Esophagus squamous epithelium (tissue), 5 donors: ENCODE measurements at regions not wholly inside any gene's neighbourhood (a gene's known extent, or its start where the extent isn't known, plus 50 kb on each side); places are given as distances from the start of the nearest gene placed in this dataset.

Source experiments
- DNase-seq: peaks from one replicate; lab custom pipeline; 2025; lab: John Stamatoyannopoulos, UW
- H3K27ac ChIP-seq, 4 donors: fragments of 200-600 bp; sonication (generic); one replicate each; pipeline ENCODE4 v1.5.1; 2016 to 2019; ENCODE audit warnings: mild to moderate bottlenecking in 1 of 4
- H3K27me3 ChIP-seq, 4 donors: fragments of 200-600 bp; sonication (generic); 1 replicate in 3 of 4; 2 replicates in 1 of 4; pipeline versions ENCODE4 v1.5.1 to v1.6.0; 2017 to 2021; ENCODE audit warnings: antibody characterized with exemption in 1 of 4
- H3K36me3 ChIP-seq, 3 donors: fragments of 200-600 bp; sonication (generic); one replicate each; pipeline ENCODE4 v1.5.1; 2016 to 2019
- H3K4me1 ChIP-seq, 3 donors: fragments of 200-600 bp; sonication (generic); one replicate each; pipeline ENCODE4 v1.5.1; 2017 to 2019
- H3K4me3 ChIP-seq, 4 donors: fragments of 200-600 bp; sonication (generic); 1 replicate in 3 of 4; 2 replicates in 1 of 4; pipeline ENCODE4 v1.5.1; 2016 to 2019; ENCODE audit warnings: mild to moderate bottlenecking in 2 of 4, moderate library complexity in 1 of 4
- H3K9me3 ChIP-seq, 3 donors: fragments of 200-600 bp; sonication (generic); one replicate each; pipeline ENCODE4 v1.5.1; 2016 to 2019
- POLR2A ChIP-seq, 4 donors: fragments of 450-650 bp; IDR thresholded peaks; one replicate each; pipeline ENCODE4 v1.6.1; 2017; ENCODE audit warnings: antibody characterized with exemption in 4 of 4, mild to moderate bottlenecking in 4 of 4, moderate library complexity in 3 of 4
- WGBS, 2 donors: methylation state at CpG; one replicate each; pipeline ENCODE4 v1.1.5; 2018; 5-methylcytosine and 5-hydroxymethylcytosine counted together
- intact Hi-C: fragments of 100-400 bp; cut with DNase I; formaldehyde crosslinking; loops from one replicate; pipeline ENCODE4 v1.15.0; 2022
- TF ChIP-seq, protein P1 (sequence below), 6 experiments: fragments of 450-650 bp in 4 of 6; fragments of 200-600 bp in 2 of 6; sonication (generic) in 2 of 6; IDR thresholded peaks; one replicate each; pipeline ENCODE4 v1.5.1; 2016 to 2019; ENCODE audit warnings: antibody characterized with exemption in 6 of 6, mild to moderate bottlenecking in 4 of 6, moderate library complexity in 4 of 6
- donor health status: DM: yes; HTN: yes; CAD: no.

DNA sequence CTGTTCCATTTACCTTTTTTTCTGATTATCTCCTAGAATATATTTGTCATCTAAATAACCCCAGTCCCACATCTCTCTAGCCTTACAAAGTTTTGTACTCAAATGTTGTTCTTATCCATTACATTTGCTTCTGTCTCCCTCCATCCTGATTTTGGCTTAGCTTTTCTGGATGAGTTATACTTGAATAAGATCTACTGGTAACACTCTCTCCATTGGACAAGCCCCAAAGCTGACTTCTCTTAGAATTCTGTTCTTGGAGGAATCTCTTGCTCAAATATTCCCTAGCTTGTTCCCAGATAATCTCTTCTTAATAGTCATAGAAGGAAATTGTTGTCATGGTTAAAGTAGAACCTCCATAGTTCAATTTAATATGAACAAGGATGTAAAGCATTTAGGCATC lies 115.5 kb upstream of the HS3ST1 start:
- H3K4me1 ChIP-seq, result peaks cover 0 to 38% (median 5%) of the 10 kb centered on the region in 3 donors
- H3K36me3 ChIP-seq, result no peaks in the 10 kb centered on the region
- peak overlapping the region in 2 of 4 donors; percentile 47 to 51 for H3K27ac ChIP-seq
- H3K9me3 ChIP-seq, result no peaks in the 10 kb centered on the region
- intact Hi-C loops, result no loop called here
- no peaks in the 10 kb centered on the region for H3K27me3 ChIP-seq
- TF ChIP-seq, protein P1, sequence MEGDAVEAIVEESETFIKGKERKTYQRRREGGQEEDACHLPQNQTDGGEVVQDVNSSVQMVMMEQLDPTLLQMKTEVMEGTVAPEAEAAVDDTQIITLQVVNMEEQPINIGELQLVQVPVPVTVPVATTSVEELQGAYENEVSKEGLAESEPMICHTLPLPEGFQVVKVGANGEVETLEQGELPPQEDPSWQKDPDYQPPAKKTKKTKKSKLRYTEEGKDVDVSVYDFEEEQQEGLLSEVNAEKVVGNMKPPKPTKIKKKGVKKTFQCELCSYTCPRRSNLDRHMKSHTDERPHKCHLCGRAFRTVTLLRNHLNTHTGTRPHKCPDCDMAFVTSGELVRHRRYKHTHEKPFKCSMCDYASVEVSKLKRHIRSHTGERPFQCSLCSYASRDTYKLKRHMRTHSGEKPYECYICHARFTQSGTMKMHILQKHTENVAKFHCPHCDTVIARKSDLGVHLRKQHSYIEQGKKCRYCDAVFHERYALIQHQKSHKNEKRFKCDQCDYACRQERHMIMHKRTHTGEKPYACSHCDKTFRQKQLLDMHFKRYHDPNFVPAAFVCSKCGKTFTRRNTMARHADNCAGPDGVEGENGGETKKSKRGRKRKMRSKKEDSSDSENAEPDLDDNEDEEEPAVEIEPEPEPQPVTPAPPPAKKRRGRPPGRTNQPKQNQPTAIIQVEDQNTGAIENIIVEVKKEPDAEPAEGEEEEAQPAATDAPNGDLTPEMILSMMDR (IDR thresholded peaks at IDR 0.05), result no peak
- TF ChIP-seq POLR2A (IDR thresholded peaks at IDR 0.05), result no peak
- no peak overlapping the region for H3K4me3 ChIP-seq
- no peak for DNase-seq

DNA sequence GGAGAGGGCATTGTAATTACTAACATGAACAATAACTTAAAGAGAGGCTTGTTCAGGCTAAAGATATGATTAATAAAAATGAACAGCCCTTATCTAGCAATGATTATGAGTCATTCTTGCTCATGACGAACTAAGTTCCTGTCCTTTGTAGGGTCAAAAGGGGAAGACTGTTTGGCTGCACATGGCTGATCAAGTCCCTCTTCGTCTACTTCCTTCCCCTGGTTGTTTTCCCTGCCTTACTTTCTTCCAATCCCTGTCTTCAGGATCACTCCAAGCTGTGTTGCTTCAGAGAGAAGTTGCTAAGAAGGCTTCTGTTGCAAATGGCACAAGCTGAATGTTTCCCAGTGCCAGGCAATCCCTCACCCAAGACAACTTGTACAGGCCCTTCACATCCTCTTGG lies 115.0 kb upstream of the HS3ST1 start:
- TF ChIP-seq, protein P1 (IDR thresholded peaks at IDR 0.05), result no peak
- no peak for TF ChIP-seq POLR2A (IDR thresholded peaks at IDR 0.05)
- intact Hi-C loops, result no loop called here
- H3K27me3 ChIP-seq, result no peaks in the 10 kb centered on the region
- no peaks in the 10 kb centered on the region for H3K9me3 ChIP-seq
- H3K4me1 ChIP-seq, result peaks cover 0 to 33% (median 5%) of the 10 kb centered on the region in 3 donors
- no peak for DNase-seq
- 3 to 20% methylated on average over 2 of the region's 2 CpGs for WGBS, 2 donors
- H3K27ac ChIP-seq, result peak overlapping the region in 2 of 4 donors; percentile 47 to 51
- no peak overlapping the region for H3K4me3 ChIP-seq
- H3K36me3 ChIP-seq, result no peaks in the 10 kb centered on the region

DNA sequence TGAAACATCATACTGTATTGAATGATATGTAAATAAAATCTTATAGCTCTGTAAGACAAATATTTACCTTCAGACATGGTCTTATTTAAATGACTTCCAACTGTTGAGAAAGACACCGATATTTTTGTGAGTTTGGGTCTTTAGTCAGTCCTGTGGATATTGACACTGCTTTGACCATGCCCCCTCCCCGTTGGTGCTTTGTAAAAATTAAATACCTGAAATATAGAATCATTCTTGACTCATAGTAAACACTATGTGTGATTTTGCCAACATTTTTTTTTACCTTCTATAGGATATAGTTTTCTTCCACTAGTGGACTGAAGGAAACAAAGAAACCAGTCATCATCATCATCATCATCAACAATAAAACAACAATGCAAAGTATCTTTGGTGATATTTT lies 114.3 kb upstream of the HS3ST1 start:
- peaks cover 0 to 25% (median 5%) of the 10 kb centered on the region in 3 donors for H3K4me1 ChIP-seq
- no peaks in the 10 kb centered on the region for H3K36me3 ChIP-seq
- no peak for DNase-seq
- no peak overlapping the region for H3K27ac ChIP-seq
- H3K4me3 ChIP-seq, result no peak overlapping the region
- intact Hi-C loops, result no loop called here
- 33 to 42% methylated on average over 2 of the region's 2 CpGs for WGBS, 2 donors
- H3K9me3 ChIP-seq, result no peaks in the 10 kb centered on the region
- TF ChIP-seq, protein P1 (IDR thresholded peaks at IDR 0.05), result no peak
- TF ChIP-seq POLR2A (IDR thresholded peaks at IDR 0.05), result no peak
- no peaks in the 10 kb centered on the region for H3K27me3 ChIP-seq

DNA sequence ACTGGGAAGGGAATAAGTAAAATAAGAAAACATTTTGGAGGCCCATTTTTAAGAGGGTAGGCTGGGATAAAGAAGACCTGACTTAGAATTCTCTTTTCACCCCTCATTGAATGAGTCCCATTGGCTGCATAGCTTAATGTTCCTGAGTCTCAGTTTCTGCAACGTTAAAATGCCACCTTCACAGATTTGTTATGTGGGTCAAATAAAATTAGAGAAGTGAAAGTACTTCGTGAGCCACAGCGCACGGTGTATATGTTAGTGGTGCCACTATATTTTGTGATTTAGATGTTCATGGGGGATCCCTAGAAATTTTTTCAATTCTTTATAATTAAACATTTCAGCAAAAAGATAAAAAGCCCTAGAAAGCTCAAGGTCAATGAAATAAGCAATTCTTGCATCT lies 109.2 kb upstream of the HS3ST1 start:
- Histone ChIP-seq H3K4me3 (no peak overlapping the region), H3K9me3 (no peaks in the 10 kb centered on the region), H3K27me3 (no peaks in the 10 kb centered on the region), H3K4me1 (no peaks in the 10 kb centered on the region), H3K36me3 (no peaks in the 10 kb centered on the region), H3K27ac (no peak overlapping the region)
- TF ChIP-seq, protein P1 (IDR thresholded peaks at IDR 0.05), result no peak
- TF ChIP-seq POLR2A (IDR thresholded peaks at IDR 0.05), result no peak
- intact Hi-C loops, result no loop called here
- DNase-seq, result no peak
- 57 to 63% methylated on average over 4 of the region's 4 CpGs for whole genome bisulfite sequencing, 2 donors

DNA sequence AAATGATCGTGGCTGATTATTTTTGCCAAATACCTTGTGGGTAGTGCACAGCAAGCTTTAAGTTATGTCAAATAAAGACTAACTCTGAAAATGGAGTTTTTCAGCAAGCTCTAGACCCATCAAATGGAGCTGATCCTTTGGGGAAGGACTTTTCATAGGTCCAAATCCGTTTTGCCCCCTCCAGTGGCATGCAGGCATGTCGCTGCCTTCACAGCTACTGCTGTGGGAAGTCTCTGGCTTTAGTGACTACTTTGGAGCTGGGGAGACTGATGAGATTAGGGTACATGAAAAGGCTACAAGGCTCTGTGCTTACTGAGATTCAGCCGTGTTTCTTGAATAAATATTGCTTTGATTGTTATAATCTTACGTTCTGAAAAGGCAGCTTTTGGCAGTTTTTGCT lies 106.6 kb upstream of the HS3ST1 start:
- DNase-seq, result no peak
- no peak for TF ChIP-seq POLR2A (IDR thresholded peaks at IDR 0.05)
- TF ChIP-seq, protein P1 (IDR thresholded peaks at IDR 0.05), result no peak
- WGBS, 2 donors, result 67 to 86% methylated on average over 5 of the region's 5 CpGs
- intact Hi-C loops, result no loop called here
- Histone ChIP-seq H3K9me3 (peaks cover 0 to 4% (median 0%) of the 10 kb centered on the region in 3 donors), H3K4me3 (no peak overlapping the region), H3K4me1 (no peaks in the 10 kb centered on the region), H3K27ac (no peak overlapping the region), H3K36me3 (no peaks in the 10 kb centered on the region), H3K27me3 (no peaks in the 10 kb centered on the region)
